Stimulated activated CD8-positive, alpha-beta memory T cell treated with anti-CD3 and anti-CD28 coated beads, Interleukin-7, amount 100 ng/mL, for 24 hours (primary cell): ENCODE measurements at regions not wholly inside any gene's neighbourhood (a gene's known extent, or its start where the extent isn't known, plus 50 kb on each side); places are given as distances from the start of the nearest gene placed in this dataset.

Experiments
- DNase-seq: peaks from one replicate; pipeline ENCODE4 v3.0.0-alpha.2; 2020; ENCODE audit warnings: low read depth

GRCh38 chr5:38099205-38100168, 158.9 kb upstream of the EGFLAM start:
- no peak for DNase-seq

DNA sequence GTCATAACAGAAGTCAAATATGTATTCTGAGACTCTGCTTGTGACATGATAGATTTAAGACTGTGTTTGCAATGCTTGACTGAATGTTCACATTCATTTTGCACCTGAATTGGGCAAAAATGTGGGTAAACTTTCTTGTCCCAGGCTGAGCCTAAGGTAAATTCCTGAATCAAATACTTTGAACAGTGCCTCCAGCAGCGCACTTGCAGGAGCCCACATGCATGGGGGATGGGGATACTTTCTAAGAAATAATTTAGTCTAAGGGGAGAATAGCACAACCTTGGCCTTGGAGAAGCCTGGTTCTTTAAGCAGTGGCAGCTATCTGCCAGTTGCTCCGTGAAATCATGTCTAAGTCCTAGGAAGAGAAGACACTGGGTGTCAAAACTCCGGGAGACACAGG, 163.5 kb upstream of the EGFLAM start:
- DNase-seq: no peak

- no peak for DNase-seq
Measured at GRCh38 chr5:38093855-38094254, 164.5 kb upstream of the EGFLAM start.

DNA sequence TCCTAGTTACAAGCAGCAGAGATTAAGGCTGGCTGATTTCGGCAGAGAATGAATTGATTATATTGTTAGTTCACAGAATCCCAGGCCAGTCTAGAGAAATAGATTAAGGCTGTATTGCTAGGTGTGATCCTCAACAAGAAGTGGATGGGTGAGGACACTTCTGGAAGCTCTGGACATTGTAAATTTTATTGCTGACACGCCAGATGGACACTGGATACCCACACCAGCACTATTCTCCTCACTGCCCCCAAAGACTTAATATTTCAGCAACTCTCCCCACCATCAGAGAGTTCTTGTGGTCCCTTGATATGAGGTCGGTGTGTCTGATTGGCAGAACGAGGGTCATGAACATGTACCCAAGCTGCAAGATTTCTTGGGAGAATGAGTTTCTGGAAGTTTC, 171.6 kb upstream of the EGFLAM start:
- DNase-seq: no peak

DNA sequence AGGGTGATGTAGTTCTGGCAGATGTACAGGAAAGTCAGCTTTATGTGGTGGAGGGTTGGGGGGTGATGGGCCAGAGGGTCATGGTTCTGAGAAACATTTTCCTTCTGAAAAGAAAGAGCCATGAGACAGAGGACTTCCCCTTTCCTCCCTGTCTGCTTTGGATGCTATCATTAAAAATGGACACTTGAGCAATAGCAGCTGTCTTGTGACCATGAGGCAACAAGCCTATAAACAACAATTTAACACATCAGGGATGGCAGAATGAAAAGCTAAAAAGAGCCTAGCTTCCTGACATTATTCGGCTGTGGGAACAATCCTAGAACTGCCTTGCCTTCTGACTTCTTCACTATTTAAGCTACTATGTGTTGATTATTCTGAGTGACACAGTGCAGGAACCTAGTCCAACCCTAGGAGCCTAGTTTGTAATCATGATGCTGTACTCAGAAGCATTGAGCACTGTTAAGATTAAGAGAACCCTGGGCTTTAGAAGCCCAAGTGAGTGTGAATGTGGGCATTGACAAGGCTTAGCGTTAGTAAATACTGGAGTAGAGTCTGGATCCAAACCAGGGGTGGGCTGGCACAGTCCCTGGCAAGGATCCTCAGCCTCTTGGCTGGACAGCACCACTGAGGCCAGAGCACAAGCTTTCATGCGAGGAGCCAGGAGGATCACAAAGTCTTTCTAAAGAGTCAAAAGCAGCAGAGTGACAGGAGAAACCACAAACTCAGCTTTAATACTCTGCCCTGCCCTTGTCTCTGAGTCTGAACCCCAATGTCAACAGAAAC, 178.5 kb upstream of the EGFLAM start:
- no peak for DNase-seq

- DNase-seq: no peak
Measured at GRCh38 chr5:38078161-38078560, 180.2 kb upstream of the EGFLAM start.

DNA sequence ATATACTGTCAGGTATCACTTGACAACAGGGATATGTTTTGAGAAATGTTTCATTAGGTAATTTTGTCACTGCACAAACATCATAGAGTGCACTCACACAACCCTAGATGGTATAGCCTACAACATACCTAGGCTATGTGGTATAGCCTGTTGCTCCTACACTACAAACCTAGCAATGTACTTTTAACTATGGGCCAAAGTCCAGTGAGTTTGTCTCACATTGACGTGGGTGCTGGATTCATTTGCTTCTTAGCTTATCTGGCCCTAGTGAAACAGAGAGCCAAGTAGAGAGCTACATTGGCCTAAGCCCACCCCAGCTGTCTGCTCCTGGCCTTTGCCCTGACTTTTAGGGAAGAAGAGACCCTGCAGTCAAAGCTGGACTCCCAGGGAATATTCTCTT, 180.7 kb upstream of the EGFLAM start:
- DNase-seq: no peak

DNA sequence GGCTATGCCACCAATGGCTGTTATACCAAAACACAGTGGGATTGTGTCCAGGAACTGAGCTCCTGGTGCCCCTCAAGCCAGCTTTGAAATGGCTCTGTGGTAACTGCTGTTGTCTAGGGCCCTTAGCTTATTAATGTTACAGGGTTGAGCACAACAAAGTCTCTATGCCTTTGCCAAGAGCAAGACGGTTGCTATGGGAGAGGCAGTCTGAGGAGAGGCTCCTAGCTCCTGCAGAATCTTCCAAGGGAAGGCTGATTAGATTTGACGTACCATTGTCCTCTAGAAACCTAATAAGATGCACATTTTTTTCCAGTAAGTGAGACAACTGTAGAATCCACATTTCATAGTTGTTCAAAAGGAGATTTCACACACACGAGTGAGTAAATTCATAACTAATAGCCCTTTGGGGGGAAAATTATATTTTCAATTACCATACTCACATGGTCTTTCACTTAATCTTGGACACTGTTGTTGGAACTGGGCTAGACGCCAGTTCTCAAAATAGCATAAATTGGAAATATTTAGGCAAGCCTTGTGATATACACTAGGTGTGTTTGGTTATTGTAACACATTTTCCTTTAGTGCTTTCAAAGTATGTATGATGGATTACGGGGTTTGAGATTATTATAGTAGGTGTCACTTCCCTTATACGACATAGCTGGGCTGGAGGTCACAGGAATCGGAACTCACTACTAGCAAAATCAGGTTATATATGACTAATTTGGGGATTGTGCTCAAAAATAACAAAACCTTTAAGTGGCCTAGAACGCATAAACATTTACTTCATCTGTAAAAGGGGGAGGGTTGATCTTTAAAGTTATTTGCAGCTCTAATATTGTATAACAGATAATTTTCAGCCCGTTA, 186.3 kb upstream of the EGFLAM start:
- no peak for DNase-seq

DNA sequence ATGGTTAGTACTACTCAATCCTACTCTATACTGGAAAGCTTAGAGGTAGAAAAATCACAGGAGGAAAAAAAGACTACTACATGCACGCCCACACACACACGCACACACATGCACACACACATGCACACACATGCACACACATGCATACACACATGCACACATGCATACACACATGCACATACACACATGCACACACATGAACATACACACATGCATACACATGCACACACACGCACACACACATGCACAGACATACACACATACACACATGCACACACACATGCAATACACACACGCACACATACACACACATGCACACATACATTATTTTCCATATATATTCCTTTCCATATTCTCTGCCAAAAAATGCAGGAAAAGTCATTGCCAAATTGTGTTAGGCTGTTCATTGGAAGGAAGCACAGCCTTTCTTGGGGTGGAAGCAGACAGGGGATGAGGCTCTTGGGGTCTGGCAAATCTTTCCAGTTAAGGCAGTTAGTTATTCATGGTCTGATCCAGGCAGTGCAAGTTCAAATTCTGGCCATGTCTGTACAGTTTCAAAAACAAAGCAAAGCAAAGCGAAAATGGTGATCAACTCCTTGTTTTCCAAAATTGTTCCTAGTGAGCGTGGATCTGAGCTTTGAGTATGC, 187.9 kb upstream of the EGFLAM start:
- no peak for DNase-seq

- DNase-seq: no peak
Measured at GRCh38 chr5:38069360-38069759, 189.0 kb upstream of the EGFLAM start.

DNA sequence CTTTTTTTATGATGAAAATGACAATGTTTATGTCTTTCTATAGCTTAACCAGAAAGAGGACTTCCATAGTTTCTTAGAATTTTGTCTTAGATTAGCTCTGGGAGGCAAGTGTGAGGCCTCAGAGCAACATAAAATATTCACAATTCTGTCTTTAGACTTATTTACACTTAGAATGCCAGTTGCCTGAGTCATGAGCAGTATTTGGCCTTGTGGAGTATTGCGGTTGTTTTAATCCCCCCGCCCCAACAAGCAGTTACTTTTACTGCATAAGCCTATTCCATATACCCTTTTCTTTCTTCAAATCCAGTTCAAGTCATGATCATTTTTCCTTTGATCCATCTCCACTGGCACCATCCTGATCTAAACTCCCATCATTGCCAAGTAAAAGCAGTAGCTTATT, 198.0 kb upstream of the EGFLAM start:
- DNase-seq: no peak

DNA sequence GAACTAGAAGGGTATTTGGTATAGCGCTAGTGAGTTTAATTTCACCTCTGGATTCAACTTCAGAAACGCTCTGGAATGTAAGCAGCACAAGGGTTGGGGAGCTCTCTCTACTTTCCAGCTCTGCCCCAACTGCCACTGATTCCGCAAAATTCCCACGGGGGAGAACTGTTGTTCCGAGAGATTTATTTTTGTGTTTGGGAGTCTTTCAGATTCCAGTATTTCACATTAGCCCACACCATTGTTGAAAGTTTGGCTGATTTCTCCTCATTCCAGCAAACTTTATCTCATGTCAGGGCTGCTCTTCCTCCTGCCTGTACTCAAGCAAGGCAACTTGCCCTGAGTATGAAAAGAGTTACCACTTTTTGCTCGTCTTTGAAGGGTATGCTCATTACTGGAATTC, 198.5 kb upstream of the EGFLAM start:
- no peak for DNase-seq

GRCh38 chr5:38051711-38052511, 206.4 kb upstream of the EGFLAM start:
- no peak for DNase-seq

DNA sequence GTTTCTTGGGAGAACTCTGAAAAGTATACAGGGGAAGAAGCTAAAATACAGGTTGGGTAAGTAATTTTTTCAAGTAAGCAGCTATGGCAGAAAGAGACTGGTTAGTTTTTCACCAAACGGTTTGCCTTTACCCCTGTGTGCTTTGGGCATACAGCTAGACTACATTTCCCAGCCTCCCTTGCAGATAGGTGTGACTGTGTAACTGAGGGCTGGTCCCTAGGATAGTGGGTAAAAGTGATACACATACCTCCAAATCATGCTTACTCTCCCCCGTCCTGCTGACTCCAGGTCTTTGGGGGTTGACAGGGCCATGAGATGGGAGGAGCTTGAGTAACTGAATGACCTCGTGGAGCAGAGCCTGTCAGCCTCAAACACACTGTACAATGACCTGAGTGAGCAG, 208.6 kb upstream of the GDNF start:
- DNase-seq: no peak

DNA sequence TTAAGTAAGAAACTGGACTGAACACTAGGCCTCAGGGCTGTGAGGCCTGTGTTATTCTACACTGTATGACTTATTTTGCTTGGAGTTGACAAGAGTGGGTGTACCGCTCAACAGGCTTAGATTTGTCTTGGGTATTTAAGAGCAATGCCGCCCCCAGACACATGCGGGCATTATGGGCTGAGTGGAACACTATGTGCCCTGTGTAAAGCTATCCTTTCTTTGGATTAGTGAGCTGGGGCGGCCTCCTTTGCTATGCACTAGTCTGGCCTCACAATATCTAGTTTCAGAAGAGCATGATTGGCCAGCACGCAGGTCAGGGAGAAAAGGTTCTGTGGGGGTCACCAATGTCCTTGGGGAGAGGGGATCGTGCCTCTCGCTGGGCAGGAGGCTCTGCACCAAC, 206.3 kb upstream of the GDNF start:
- no peak for DNase-seq

DNA sequence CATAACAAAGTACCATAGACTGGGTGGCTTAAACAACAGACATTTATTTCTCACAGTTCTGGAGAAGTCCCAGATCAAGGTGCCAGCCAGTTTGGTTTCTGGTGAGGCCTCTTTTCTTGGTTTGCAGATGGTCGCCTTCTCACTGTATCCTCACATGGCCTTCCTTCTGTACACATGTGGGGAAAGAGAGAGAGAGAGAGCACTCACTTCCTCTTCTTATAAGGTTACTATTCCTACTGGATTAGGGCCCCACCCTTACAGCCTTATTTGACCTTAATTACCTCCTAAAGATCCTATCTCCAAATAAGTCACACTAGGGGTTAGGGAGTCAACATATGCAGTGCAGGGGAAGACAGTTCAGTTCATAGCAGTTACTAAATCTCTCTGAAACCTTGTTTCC, 205.6 kb upstream of the GDNF start:
- no peak for DNase-seq

GRCh38 chr5:38039826-38040225, 200.0 kb upstream of the GDNF start:
- DNase-seq: no peak

DNA sequence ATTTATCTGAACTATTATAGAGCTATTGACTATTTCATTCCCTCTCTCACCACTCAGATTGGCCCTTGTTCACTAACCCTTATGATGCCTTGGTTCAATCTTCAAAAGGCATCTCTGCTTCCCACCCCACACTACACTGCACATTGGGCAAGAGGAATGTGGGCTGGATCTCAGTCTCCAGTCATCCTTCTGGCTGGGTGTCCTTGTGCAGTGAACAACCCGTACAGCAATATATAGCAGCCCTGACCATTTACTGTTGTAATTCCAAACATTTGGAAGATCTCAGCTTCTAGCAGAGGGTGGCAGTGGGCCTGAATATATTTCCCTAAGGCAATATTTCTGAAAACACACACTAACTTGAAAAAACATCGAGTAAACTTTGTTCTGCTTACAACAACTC, 199.2 kb upstream of the GDNF start:
- no peak for DNase-seq

DNA sequence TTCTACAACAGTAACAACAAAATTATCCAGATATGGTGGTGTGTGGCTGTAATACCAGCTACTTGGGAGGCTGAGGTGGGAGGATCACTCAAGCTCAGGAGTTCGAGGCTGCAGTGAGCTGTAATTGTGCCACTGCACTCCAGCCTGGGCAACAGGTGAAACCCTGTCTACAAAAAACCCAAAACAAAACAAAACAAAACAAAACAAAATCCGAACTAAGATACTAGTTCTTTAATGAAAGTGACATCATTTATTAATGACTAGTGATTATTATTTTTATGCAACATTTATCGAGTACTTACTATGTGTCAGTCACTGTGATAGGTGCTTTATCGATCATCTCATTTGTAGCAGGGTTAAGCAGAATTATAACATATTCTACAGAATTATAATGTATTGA, 196.9 kb upstream of the GDNF start:
- no peak for DNase-seq

- DNase-seq: no peak
Measured at GRCh38 chr5:38032149-38032548, 192.3 kb upstream of the GDNF start.

DNA sequence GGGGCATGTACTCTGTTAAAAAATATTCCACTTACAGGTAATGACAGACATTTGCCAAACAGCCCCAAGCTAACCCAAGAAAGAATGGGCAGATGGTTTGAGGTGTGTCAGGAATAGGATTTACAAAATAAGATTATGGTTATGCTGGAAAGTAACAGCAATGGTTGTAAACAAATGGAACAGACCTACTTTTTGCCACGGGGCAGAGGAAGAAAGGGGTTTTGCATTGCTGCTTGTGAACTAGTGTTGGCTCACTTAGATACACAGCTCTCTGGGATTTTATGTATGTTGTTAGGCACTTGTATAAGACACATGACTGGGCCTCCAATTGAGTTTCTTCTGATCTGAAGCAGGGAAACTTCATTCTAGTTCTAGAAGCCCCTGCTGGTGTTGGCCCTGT, 191.5 kb upstream of the GDNF start:
- DNase-seq: no peak
